ENCODE measurements at regions not wholly inside any gene's neighbourhood (a gene's known extent, or its start where the extent isn't known, plus 50 kb on each side); places are given as distances from the start of the nearest gene placed in this dataset.

- DNase-seq (ENCODE audit: low read depth): no peak
These were observed 270.2 kb downstream of the IRS2 start for GRCh38 chr13:109516186-109516585.

GRCh38 chr13:109510013-109510412 lies 276.4 kb downstream of the IRS2 start:
- DNase-seq (ENCODE audit: low read depth): no peak

GRCh38 chr13:109509154-109509900 lies 277.1 kb downstream of the IRS2 start:
- DNase-seq (ENCODE audit: low read depth): peak; percentile 11

- no peak for DNase-seq (ENCODE audit: low read depth)
These were observed 286.1 kb downstream of the IRS2 start for GRCh38 chr13:109500146-109500773.

GRCh38 chr13:109497917-109498316 lies 288.5 kb downstream of the IRS2 start:
- no peak for DNase-seq (ENCODE audit: low read depth)

GRCh38 chr13:109496216-109496615 lies 290.2 kb downstream of the IRS2 start:
- no peak for DNase-seq (ENCODE audit: low read depth)

GRCh38 chr13:109494925-109495369 lies 291.4 kb downstream of the IRS2 start:
- DNase-seq (ENCODE audit: low read depth): peak; percentile 39

- no peak for DNase-seq (ENCODE audit: low read depth)
These were observed 301.1 kb downstream of the IRS2 start for GRCh38 chr13:109485136-109485794.

- no peak for DNase-seq (ENCODE audit: low read depth)
These were observed 303.1 kb downstream of the IRS2 start for GRCh38 chr13:109483284-109483683.

GRCh38 chr13:109481040-109481439 lies 305.3 kb downstream of the IRS2 start:
- DNase-seq (ENCODE audit: low read depth): no peak

- no peak for DNase-seq (ENCODE audit: low read depth)
These were observed 306.1 kb downstream of the IRS2 start for GRCh38 chr13:109480011-109480955.

- DNase-seq (ENCODE audit: low read depth): no peak
These were observed 306.8 kb downstream of the IRS2 start for GRCh38 chr13:109479534-109479933.

- no peak for DNase-seq (ENCODE audit: low read depth)
These were observed 310.4 kb downstream of the IRS2 start for GRCh38 chr13:109476001-109476400.

GRCh38 chr13:109468123-109468522 lies 318.3 kb downstream of the IRS2 start:
- no peak for DNase-seq (ENCODE audit: low read depth)

GRCh38 chr13:109465148-109465547 lies 321.2 kb downstream of the IRS2 start:
- DNase-seq (ENCODE audit: low read depth): no peak

- DNase-seq (ENCODE audit: low read depth): no peak
These were observed 332.0 kb downstream of the IRS2 start for GRCh38 chr13:109454167-109454917.

GRCh38 chr13:109451726-109452125 lies 334.7 kb downstream of the IRS2 start:
- no peak for DNase-seq (ENCODE audit: low read depth)

GRCh38 chr13:109448629-109449028 lies 337.8 kb downstream of the IRS2 start:
- no peak for DNase-seq (ENCODE audit: low read depth)

- DNase-seq (ENCODE audit: low read depth): no peak
These were observed 338.7 kb downstream of the IRS2 start for GRCh38 chr13:109447667-109448066.

GRCh38 chr13:109440320-109440719 lies 346.1 kb downstream of the IRS2 start:
- no peak for DNase-seq (ENCODE audit: low read depth)

- DNase-seq (ENCODE audit: low read depth): no peak
These were observed 346.6 kb downstream of the IRS2 start for GRCh38 chr13:109439813-109440212.

Measured in HS-5 (cell line).